ENCODE measurements at regions not wholly inside any gene's neighbourhood (a gene's known extent, or its start where the extent isn't known, plus 50 kb on each side); places are given as distances from the start of the nearest gene placed in this dataset.

GRCh38 chr13:67367399-67367798 is 137.3 kb upstream of the PCDH9 start:
- no peak for TF ChIP-seq POLR2AphosphoS5 (IDR thresholded peaks at IDR 0.05; ENCODE audit: borderline replicate concordance, low read depth, low read length)
- TF ChIP-seq EZH2 (IDR thresholded peaks at IDR 0.05), result no peak

All from SK-N-MC (cell line).